HepG2 (cell line): ENCODE measurements at regions not wholly inside any gene's neighbourhood (a gene's known extent, or its start where the extent isn't known, plus 50 kb on each side); places are given as distances from the start of the nearest gene placed in this dataset.
"Not testable (repeated sequence)": the region's sequence is repeated elsewhere in the genome, so short reads cannot be mapped to it uniquely, and the experiment has no call there.

ENCODE experiments used
- ATAC-seq: fragments of 200-7000 bp; cut with Tn5 transposase; 3 replicates; pipeline ENCODE4 v1.9.1; 2020; ENCODE audit warnings: mild to moderate bottlenecking, moderate library complexity
- BruUV-seq: library from RNA; stranded (reverse); fragments of 400-500 nt; replicated peaks from 2 replicates; lab custom pipeline; 2021; lab: Mats Ljungman, UMichigan
- CTCF ChIA-PET: fragments of 300-600 bp; formaldehyde crosslinking; extraction: SDS; loops from one replicate; lab custom pipeline; 2021; ENCODE audit warnings: low total read pairs, inconsistent platforms, low intra/inter-chr PET ratio; lab: Yijun Ruan, JAX
- POLR2A ChIA-PET: fragments of 350-600 bp; sonication (Branson Sonifier 250); formaldehyde crosslinking; loops from one replicate; lab custom pipeline; 2020; ENCODE audit warnings: antibody characterized with exemption, inconsistent platforms; lab: Yijun Ruan, JAX
- DNase-seq: peaks from one replicate; pipeline ENCODE4 v3.0.0-alpha.2; 2015; ENCODE audit warnings: low spot score
- FAIRE-seq: peaks from 3 replicates; lab custom pipeline; 2011; peaks lifted over from hg19 to GRCh38; lab: Jason Lieb, UNC
- H2AFZ ChIP-seq: one replicate; pipeline ENCODE4 v1.6.1; 2011; ENCODE audit warnings: low read length, inconsistent platforms
- H3K27ac ChIP-seq: fragments of 300-600 bp; 3 replicates; pipeline ENCODE4 v1.8.0; 2011; ENCODE audit warnings: mixed run types, mild to moderate bottlenecking, mixed read lengths, low read length, inconsistent platforms; ENCODE audit not compliant: insufficient read depth; ENCODE audit errors: extremely low read length
- H3K27me3 ChIP-seq, 2 experiments: fragments of 200-600 bp in 1 of 2; 2 replicates in 1 of 2; 3 replicates in 1 of 2; pipeline versions ENCODE4 v1.6.0 to v1.8.0; 2011; ENCODE audit warnings: low read length in 2 of 2, mild to moderate bottlenecking in 2 of 2, moderate library complexity in 2 of 2, inconsistent platforms in 1 of 2; ENCODE audit not compliant: insufficient read depth in 2 of 2, control insufficient read depth in 1 of 2
- H3K36me3 ChIP-seq, 2 experiments: fragments of 200-600 bp in 1 of 2; replicated peaks in 1 of 2; 2 replicates in 1 of 2; 3 replicates in 1 of 2; pipeline versions ENCODE4 v1.5.1 to v1.8.0; 2011; ENCODE audit warnings: low read length in 2 of 2, inconsistent platforms in 1 of 2; ENCODE audit not compliant: insufficient read depth in 2 of 2, control insufficient read depth in 1 of 2
- H3K4me1 ChIP-seq: 2 replicates; pipeline ENCODE4 v1.5.1; 2012; ENCODE audit warnings: low read length, inconsistent platforms; ENCODE audit not compliant: insufficient read depth
- H3K4me2 ChIP-seq: 2 replicates; pipeline ENCODE4 v1.6.0; 2011; ENCODE audit warnings: low read depth, low read length, inconsistent platforms
- H3K4me3 ChIP-seq, 3 experiments: fragments of 200-600 bp in 1 of 3; sonication (generic), shearing (Covaris generic) in 1 of 3; replicated peaks in 1 of 3; 2 replicates each; pipeline ENCODE4 v1.5.1; 2011 to 2016; ENCODE audit warnings: low read length in 3 of 3, inconsistent platforms in 2 of 3, low read depth in 2 of 3, mild to moderate bottlenecking in 2 of 3, control low read depth in 1 of 3, mixed read lengths in 1 of 3; ENCODE audit not compliant: insufficient read depth in 1 of 3
- H3K79me2 ChIP-seq: one replicate; pipeline ENCODE4 v1.6.1; 2011; ENCODE audit warnings: low read length, inconsistent platforms; ENCODE audit not compliant: insufficient read depth
- H3K9ac ChIP-seq: 2 replicates; pipeline ENCODE4 v1.6.0; 2011; ENCODE audit warnings: mild to moderate bottlenecking, low read depth, low read length, inconsistent platforms; ENCODE audit not compliant: insufficient read depth
- H3K9me3 ChIP-seq: 2 replicates; pipeline ENCODE4 v1.5.1; 2012; ENCODE audit warnings: mild to moderate bottlenecking, low read length
- H4K20me1 ChIP-seq: 2 replicates; pipeline ENCODE4 v1.6.0; 2011; ENCODE audit warnings: inconsistent platforms, mild to moderate bottlenecking, low read length, moderate library complexity; ENCODE audit not compliant: insufficient read depth
- WGBS: methylation state at CpG from one replicate; pipeline ENCODE4 v1.1.6; 2017; ENCODE audit warnings: low lambda C conversion rate; 5-methylcytosine and 5-hydroxymethylcytosine counted together
- in situ Hi-C: cut with HindIII; loops from 2 replicates; pipeline ENCODE4 v1.10.0; 2017; ENCODE audit warnings: low pct_unique_long_range_greater_than_20kb; ENCODE audit not compliant: extremely low pct_ligation_motif_present
- intact Hi-C: fragments of 100-400 bp; cut with micrococcal nuclease; formaldehyde crosslinking; loops from one replicate; pipeline ENCODE4 v1.10.0; 2022; ENCODE audit not compliant: unreplicated experiment

DNA sequence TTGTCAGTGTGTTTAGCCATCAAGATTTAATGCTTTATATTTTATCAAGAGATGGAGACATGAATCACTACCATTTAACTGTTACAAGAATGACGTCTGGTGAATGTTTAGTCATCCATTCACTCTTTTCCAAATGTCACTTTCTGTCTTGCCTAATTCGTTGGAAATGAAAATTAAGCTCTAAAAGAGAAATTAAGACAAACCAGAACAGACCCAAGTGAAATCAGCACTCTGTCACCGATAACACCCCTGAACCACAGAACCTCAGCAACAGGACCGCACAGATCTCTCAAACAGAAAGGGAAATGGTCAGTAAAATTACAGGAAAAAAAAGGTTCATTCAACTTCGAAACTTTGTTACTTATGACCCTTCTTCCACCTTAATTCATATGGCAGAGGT is 320.9 kb downstream of the BCL2L11 start:
- H3K27ac ChIP-seq, in situ Hi-C loops, BruUV-seq, H3K4me3 ChIP-seq, intact Hi-C loops, H3K27me3 ChIP-seq, H2AFZ ChIP-seq, H3K9me3 ChIP-seq, H3K4me2 ChIP-seq, CTCF ChIA-PET, FAIRE-seq, H3K36me3 ChIP-seq, H4K20me1 ChIP-seq, H3K4me1 ChIP-seq, ATAC-seq, DNase-seq, H3K9ac ChIP-seq, POLR2A ChIA-PET: not testable (repeated sequence)
- WGBS: 94% methylated on average over 5 of the region's 5 CpGs
- peaks cover 10% of the 10 kb centered on the region for H3K79me2 ChIP-seq

DNA sequence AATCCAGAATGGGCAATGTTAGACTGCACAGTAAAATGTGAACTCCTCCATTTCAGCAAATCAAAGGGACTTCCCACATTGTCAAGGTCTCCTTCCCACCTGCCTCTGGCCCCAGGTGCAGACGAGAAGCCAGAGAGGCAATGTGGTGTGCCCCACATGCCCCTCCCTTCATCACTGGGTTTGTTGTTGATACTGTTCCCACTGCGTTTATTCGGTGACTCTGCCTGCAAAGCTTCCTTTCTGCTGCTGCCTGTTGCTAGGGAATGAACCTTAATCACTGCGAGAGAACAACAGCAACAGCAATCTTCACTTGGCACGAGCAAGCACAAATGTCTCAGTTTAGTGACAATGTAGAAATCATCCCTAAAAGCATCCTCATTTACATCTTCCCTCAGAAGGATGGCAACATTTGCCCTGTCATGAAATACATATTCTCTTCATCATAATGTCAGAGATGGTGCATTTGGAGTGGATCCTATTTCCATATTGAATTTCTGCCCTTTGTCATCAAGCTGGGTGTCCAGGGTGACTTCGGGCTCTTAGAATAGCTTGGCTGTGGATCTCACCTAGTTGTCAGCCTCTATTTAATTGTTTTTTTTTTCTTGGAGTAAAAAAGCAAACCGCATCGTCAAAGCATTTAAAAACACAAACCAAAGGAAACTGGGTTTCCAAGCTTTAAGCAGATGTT is 322.2 kb downstream of the BCL2L11 start:
- H4K20me1 ChIP-seq, H3K9me3 ChIP-seq, H3K9ac ChIP-seq, DNase-seq, H3K4me3 ChIP-seq, H3K79me2 ChIP-seq, H2AFZ ChIP-seq, ATAC-seq, H3K27me3 ChIP-seq, BruUV-seq, H3K27ac ChIP-seq, H3K4me2 ChIP-seq, H3K4me1 ChIP-seq, H3K36me3 ChIP-seq, FAIRE-seq, POLR2A ChIA-PET, intact Hi-C loops, CTCF ChIA-PET, in situ Hi-C loops: not testable (repeated sequence)
- 97% methylated on average over 4 of the region's 8 CpGs for WGBS

DNA sequence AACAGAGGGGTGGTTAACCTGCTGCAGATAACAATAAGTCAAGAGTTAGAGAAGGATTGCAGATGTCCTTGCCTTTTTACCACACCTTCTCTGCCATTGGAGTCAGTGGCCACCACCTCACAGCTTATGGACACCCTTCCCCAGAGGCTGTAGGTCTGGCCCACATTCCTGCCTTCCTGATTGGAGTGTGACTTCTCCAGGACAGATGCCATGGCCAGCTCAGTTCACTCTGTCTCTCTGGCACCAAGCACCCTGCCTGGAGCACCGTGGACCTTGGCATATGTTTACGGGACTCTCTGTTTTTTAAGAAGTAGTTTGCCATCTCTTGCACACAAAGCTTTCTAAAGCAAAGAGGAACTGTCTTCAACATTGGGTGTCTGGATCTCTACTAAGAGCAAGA is 323.8 kb downstream of the BCL2L11 start:
- H3K27ac ChIP-seq, in situ Hi-C loops, H3K4me1 ChIP-seq, H2AFZ ChIP-seq, intact Hi-C loops, ATAC-seq, POLR2A ChIA-PET, H3K36me3 ChIP-seq, H3K4me3 ChIP-seq, H3K79me2 ChIP-seq, CTCF ChIA-PET, H4K20me1 ChIP-seq, DNase-seq, BruUV-seq, H3K9me3 ChIP-seq, H3K9ac ChIP-seq, H3K4me2 ChIP-seq, FAIRE-seq, H3K27me3 ChIP-seq: not testable (repeated sequence)
- no CpG with 5 or more reads among the region's 2 CpGs for WGBS

DNA sequence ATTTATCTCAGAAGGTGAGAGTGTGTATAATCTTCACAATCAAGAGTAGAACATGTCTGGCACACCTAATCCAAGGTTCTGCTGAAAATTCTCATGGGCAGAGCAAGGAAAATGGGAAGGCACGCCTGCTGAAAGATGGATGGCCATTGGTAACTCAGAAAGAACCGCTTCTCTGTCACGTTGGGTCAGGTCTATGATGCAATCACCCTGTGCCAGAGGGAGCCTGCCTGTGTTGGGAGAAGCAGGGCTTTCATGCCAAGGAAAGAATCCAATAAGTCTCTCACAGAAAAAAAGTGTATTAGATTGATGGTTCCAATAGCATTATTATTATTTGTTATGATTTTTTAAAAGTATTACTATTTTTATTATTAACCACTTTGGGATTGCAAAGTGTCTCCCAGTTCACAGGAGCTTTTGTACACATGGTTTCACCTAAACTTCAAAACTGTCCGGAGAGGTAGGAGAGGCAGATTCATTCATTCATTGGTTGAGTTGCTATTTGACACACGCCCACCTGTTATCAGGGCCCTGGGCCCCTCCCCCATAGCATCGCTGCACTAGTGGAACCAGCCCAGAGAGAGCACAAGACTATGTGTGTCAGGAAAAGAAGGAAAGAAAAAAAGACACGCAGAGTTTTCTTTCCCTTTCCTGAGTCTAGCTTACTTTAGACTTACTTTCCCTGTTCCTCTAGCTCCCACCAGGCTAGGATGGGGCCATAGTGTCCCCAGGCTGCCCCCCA is 324.6 kb downstream of the BCL2L11 start:
- H3K4me1 ChIP-seq, H3K27ac ChIP-seq, H2AFZ ChIP-seq, H3K36me3 ChIP-seq, in situ Hi-C loops, H3K79me2 ChIP-seq, ATAC-seq, H3K9ac ChIP-seq, CTCF ChIA-PET, H3K4me2 ChIP-seq, H4K20me1 ChIP-seq, intact Hi-C loops, H3K9me3 ChIP-seq, POLR2A ChIA-PET, H3K4me3 ChIP-seq, FAIRE-seq, DNase-seq, H3K27me3 ChIP-seq, BruUV-seq: not testable (repeated sequence)
- WGBS: no CpG with 5 or more reads among the region's 7 CpGs
